Stimulated activated CD8-positive, alpha-beta memory T cell treated with anti-CD3 and anti-CD28 coated beads, Interleukin-2, amount 100 ng/mL, for 1 hour (primary cell): ENCODE measurements at regions not wholly inside any gene's neighbourhood (a gene's known extent, or its start where the extent isn't known, plus 50 kb on each side); places are given as distances from the start of the nearest gene placed in this dataset.

Experiments used
- DNase-seq, 2 donors: peaks; one replicate each; pipeline ENCODE4 v3.0.0-alpha.2; 2020; ENCODE audit warnings: low read depth in 2 of 2

- no peak for DNase-seq
Observed at GRCh38 chr15:60057554-60057953, 53.4 kb downstream of the FOXB1 start.

- DNase-seq = no peak
Observed at GRCh38 chr15:60059186-60059585, 55.1 kb downstream of the FOXB1 start.

GRCh38 chr15:60061758-60062157 lies 57.6 kb downstream of the FOXB1 start:
- DNase-seq = no peak

- no peak for DNase-seq
Observed at GRCh38 chr15:60062826-60063225, 58.7 kb downstream of the FOXB1 start.

- no peak for DNase-seq
Observed at GRCh38 chr15:60065951-60066350, 61.8 kb downstream of the FOXB1 start.

GRCh38 chr15:60070838-60071493 lies 66.9 kb downstream of the FOXB1 start:
- no peak for DNase-seq

GRCh38 chr15:60072826-60073465 lies 68.8 kb downstream of the FOXB1 start:
- no peak for DNase-seq

- DNase-seq = no peak
Observed at GRCh38 chr15:60073466-60073840, 69.3 kb downstream of the FOXB1 start.

- no peak for DNase-seq
Observed at GRCh38 chr15:60074181-60074885, 70.2 kb downstream of the FOXB1 start.

- no peak for DNase-seq
Observed at GRCh38 chr15:60076045-60076444, 71.9 kb downstream of the FOXB1 start.

- DNase-seq = no peak
Observed at GRCh38 chr15:60076582-60077276, 72.6 kb downstream of the FOXB1 start.

- no peak for DNase-seq
Observed at GRCh38 chr15:60077581-60078359, 73.7 kb downstream of the FOXB1 start.

- no peak for DNase-seq
Observed at GRCh38 chr15:60079210-60079609, 75.1 kb downstream of the FOXB1 start.

GRCh38 chr15:60081976-60082375 lies 77.9 kb downstream of the FOXB1 start:
- no peak for DNase-seq

GRCh38 chr15:60083318-60083717 lies 79.2 kb downstream of the FOXB1 start:
- DNase-seq = no peak

GRCh38 chr15:60086681-60087429 lies 82.7 kb downstream of the FOXB1 start:
- no peak for DNase-seq

GRCh38 chr15:60087561-60087960 lies 83.5 kb downstream of the FOXB1 start:
- no peak for DNase-seq

GRCh38 chr15:60090747-60091146 lies 86.6 kb downstream of the FOXB1 start:
- no peak for DNase-seq

- no peak for DNase-seq
Observed at GRCh38 chr15:60091157-60091556, 87.0 kb downstream of the FOXB1 start.

GRCh38 chr15:60091911-60092310 lies 87.8 kb downstream of the FOXB1 start:
- no peak for DNase-seq
